Fibroblast of villous mesenchyme (primary cell): ENCODE measurements at regions not wholly inside any gene's neighbourhood (a gene's known extent, or its start where the extent isn't known, plus 50 kb on each side); places are given as distances from the start of the nearest gene placed in this dataset.
A peak's percentile ranks its signal among the peaks of the same experiment; 100 is the strongest.

Experiments used
- DNase-seq: peaks from one replicate; pipeline ENCODE4 v3.0.0-alpha.2; 2010; ENCODE audit warnings: low read depth
- H3K4me3 ChIP-seq: 2 replicates; pipeline ENCODE4 v1.5.1; 2011; ENCODE audit warnings: low read depth, mild to moderate bottlenecking, low read length
- TF ChIP-seq, protein P1 (sequence below): IDR thresholded peaks from 2 replicates; pipeline ENCODE4 v1.5.1; 2012; ENCODE audit warnings: low read depth, mild to moderate bottlenecking, low read length; ENCODE audit not compliant: insufficient read depth

DNA sequence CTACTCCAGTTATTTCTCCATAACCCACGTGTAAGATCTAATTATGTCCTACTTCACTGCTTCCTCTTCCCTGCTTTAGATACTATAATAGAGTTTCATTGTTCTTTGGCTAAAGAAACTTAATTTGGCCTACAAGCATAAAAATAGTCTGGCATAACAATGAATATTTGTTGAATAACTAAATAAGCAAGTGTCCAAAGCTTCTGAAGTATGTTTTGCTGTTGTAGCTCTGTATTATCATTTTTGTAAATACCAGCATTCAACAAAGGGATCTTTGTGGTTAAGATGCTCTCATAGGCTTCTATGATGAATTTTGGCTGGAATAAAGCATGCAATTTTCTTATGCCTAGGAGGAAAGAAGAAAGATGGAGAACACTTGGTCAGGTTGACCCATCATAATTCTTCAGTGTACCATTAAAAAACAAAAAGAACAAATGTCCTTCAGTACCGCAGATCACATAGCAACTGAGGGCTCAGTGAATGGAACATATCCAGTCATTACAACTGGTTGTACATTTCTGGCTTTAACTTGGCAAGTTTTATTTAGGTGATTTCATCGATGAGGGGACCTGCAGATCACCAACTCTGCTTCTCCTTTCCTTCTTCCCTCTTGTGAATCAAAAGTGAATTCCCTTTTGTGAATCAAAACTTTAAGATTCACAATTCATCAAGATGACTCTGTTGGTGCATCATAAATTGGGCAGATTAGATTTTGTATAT lies 465.9 kb upstream of the TGFBR2 start:
- H3K4me3 ChIP-seq, result no peak overlapping the region
- TF ChIP-seq, protein P1, sequence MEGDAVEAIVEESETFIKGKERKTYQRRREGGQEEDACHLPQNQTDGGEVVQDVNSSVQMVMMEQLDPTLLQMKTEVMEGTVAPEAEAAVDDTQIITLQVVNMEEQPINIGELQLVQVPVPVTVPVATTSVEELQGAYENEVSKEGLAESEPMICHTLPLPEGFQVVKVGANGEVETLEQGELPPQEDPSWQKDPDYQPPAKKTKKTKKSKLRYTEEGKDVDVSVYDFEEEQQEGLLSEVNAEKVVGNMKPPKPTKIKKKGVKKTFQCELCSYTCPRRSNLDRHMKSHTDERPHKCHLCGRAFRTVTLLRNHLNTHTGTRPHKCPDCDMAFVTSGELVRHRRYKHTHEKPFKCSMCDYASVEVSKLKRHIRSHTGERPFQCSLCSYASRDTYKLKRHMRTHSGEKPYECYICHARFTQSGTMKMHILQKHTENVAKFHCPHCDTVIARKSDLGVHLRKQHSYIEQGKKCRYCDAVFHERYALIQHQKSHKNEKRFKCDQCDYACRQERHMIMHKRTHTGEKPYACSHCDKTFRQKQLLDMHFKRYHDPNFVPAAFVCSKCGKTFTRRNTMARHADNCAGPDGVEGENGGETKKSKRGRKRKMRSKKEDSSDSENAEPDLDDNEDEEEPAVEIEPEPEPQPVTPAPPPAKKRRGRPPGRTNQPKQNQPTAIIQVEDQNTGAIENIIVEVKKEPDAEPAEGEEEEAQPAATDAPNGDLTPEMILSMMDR, result no peak
- no peak for DNase-seq

DNA sequence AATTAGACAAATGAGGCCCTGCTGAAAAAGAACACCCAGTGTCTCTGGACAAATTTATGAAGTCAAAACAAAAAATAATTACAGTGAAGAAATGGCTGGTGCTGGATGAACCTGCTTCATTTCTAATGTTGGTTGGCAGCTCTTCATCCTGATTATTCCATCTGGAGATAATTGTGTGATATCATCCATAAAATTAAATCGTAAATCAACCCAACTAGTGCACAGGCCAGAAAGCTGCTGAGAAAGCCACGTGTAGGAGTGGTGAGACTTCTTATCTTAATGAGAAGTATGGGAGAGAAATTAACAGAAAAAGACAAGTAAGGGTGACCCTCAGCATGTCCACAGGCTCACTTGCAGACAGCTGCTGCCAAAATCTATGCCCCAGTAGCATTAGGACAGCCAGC lies 465.2 kb upstream of the TGFBR2 start:
- TF ChIP-seq, protein P1, result no peak
- DNase-seq, result no peak
- H3K4me3 ChIP-seq, result no peak overlapping the region

DNA sequence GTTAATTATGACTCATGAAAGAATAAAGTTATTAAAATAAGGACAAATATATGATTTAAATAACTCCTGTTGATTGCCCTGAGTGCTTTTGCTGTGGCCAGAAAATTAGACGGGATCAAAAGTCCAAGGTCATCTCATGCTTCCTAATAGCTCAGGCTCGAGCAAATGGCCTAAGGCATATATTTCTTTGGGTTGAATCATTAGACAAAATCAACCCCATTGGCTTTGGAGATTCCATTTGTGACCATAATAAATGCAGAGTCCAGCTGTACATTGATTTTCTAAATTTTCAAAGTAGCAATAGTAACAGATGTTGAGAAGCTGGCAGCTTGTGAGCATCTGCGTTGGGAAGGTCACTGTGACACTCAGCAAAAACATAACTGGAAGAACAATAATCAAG lies 464.5 kb upstream of the TGFBR2 start:
- TF ChIP-seq, protein P1, result no peak
- no peak for DNase-seq
- H3K4me3 ChIP-seq, result no peak overlapping the region

DNA sequence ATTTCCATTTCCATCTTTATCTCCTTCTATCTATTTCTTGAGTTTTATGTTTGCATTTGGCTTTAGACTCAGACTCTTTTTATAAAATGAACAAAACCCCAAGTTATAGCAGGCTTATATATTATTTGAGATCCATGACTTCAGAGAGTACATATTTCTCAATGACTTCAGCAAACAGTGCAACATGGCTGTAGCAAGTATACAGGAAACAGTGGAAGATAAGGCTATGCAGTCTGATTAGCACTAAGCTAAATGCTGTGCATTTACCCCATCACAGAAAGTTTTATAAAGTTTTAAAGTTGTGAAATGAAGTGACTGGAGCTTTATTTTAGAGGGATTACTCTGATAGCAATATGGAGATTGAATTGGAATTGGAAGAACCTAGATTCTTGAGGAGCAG lies 463.5 kb upstream of the TGFBR2 start:
- TF ChIP-seq, protein P1, result no peak
- no peak overlapping the region for H3K4me3 ChIP-seq
- peak; percentile 12 for DNase-seq

DNA sequence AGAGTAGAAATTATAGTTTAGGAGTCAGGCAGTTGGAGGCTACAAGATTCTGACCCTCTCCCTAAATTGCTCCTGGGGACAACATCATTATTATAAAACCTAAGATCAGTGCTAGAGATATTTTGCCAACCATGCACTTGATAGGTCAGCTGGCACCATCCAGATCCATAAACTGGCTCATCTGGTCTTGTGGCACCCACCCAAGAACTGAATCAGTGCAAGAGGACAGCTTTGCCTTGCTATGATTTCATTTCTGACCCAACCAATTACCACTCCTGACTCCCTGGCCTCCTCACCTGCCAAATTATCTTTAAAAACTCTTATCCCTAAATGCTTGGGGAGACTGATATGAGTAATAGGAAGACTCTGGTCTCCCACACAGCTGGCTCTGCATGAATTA lies 461.1 kb upstream of the TGFBR2 start:
- TF ChIP-seq, protein P1, result no peak
- no peak for DNase-seq
- H3K4me3 ChIP-seq, result no peak overlapping the region

DNA sequence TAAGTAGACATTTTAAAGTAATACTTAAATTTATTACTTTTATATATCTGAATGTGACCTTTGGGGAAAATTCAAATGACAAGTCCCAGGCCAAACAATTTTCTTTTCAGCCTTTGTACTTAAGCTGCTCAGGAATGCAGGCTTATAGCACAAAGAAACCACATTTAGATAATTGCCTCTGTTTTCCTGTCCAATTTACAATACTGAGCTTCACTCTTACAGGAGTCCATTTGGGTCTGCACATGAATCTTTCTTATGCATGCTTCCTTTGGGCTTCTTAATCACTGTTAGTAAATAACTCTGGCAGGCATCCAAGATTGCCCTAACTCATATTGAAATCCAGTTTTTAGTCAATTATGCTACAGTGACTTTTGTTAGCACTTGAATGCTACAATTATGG lies 459.4 kb upstream of the TGFBR2 start:
- TF ChIP-seq, protein P1, result no peak
- no peak overlapping the region for H3K4me3 ChIP-seq
- DNase-seq, result no peak

DNA sequence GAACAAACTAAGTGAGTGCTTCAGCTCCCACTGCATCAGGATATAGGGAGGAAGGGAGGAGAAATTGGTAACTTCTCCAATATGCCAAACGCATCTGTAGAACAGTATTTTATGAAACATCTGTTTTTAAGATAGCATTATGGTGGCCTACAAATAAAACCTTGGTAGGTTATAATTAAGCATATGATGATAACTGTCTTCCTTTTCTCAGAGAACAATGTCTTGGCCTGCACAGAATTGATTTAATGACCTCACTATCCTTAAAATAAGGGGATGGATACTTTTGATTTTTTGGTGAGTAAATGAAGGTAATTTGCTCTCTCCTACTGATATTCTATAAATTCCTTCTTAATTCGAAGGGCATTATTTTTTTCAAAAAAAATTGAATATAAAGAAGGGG lies 451.5 kb upstream of the TGFBR2 start:
- H3K4me3 ChIP-seq, result no peak overlapping the region
- TF ChIP-seq, protein P1, result no peak
- no peak for DNase-seq
